Vagina (tissue), 2 donors: ENCODE measurements at regions not wholly inside any gene's neighbourhood (a gene's known extent, or its start where the extent isn't known, plus 50 kb on each side); places are given as distances from the start of the nearest gene placed in this dataset.

Experiments
- DNase-seq, 2 donors: peaks; one replicate each; pipeline ENCODE4 v3.0.0-alpha.2; 2017; ENCODE audit errors: extremely low spot score in 2 of 2
- H3K27ac ChIP-seq: fragments of 200-600 bp; sonication (generic); one replicate; pipeline ENCODE4 v1.5.1; 2019
- H3K27me3 ChIP-seq: fragments of 200-600 bp; sonication (generic); one replicate; pipeline ENCODE4 v1.5.1; 2019
- H3K36me3 ChIP-seq, 2 donors: fragments of 200-600 bp; sonication (generic); one replicate each; pipeline ENCODE4 v1.5.1; 2017 to 2019
- H3K4me1 ChIP-seq: fragments of 200-600 bp; sonication (generic); one replicate; pipeline ENCODE4 v1.5.1; 2019
- H3K4me3 ChIP-seq, 2 donors: fragments of 200-600 bp; sonication (generic); 1 replicate in 1 of 2; 2 replicates in 1 of 2; pipeline ENCODE4 v1.5.1; 2016 to 2019
- H3K9me3 ChIP-seq: fragments of 200-600 bp; sonication (generic); one replicate; pipeline ENCODE4 v1.5.1; 2019
- POLR2A ChIP-seq, 2 donors: fragments of 450-650 bp; IDR thresholded peaks; one replicate each; pipeline ENCODE4 v1.6.1; 2017; ENCODE audit warnings: antibody characterized with exemption in 2 of 2, mild to moderate bottlenecking in 2 of 2, moderate library complexity in 2 of 2
- POLR2AphosphoS5 ChIP-seq, 2 donors: sonication (generic); formaldehyde crosslinking; IDR thresholded peaks; one replicate each; pipeline ENCODE4 v1.9.0; 2017; ENCODE audit warnings: antibody characterized with exemption in 2 of 2, mild to moderate bottlenecking in 2 of 2, low read depth in 1 of 2; ENCODE audit not compliant: insufficient read depth in 1 of 2
- intact Hi-C: fragments of 100-400 bp; cut with DNase I; formaldehyde crosslinking; loops from one replicate; pipeline ENCODE4 v1.15.1; 2023
- TF ChIP-seq, protein P1 (sequence below), 3 experiments: fragments of 450-650 bp in 2 of 3; fragments of 200-600 bp in 1 of 3; sonication (generic) in 1 of 3; IDR thresholded peaks; one replicate each; pipeline ENCODE4 v1.5.1; 2017 to 2019; ENCODE audit warnings: antibody characterized with exemption in 3 of 3, mild to moderate bottlenecking in 2 of 3, moderate library complexity in 2 of 3

- DNase-seq, result no peak
- intact Hi-C loops, result no loop called here
- H3K4me3 ChIP-seq, result no peak overlapping the region
- H3K9me3 ChIP-seq, result no peaks in the 10 kb centered on the region
- no peaks in the 10 kb centered on the region for H3K4me1 ChIP-seq
- H3K27me3 ChIP-seq, result no peaks in the 10 kb centered on the region
- H3K27ac ChIP-seq, result no peak overlapping the region
- H3K36me3 ChIP-seq, result no peaks in the 10 kb centered on the region
- TF ChIP-seq, protein P1, sequence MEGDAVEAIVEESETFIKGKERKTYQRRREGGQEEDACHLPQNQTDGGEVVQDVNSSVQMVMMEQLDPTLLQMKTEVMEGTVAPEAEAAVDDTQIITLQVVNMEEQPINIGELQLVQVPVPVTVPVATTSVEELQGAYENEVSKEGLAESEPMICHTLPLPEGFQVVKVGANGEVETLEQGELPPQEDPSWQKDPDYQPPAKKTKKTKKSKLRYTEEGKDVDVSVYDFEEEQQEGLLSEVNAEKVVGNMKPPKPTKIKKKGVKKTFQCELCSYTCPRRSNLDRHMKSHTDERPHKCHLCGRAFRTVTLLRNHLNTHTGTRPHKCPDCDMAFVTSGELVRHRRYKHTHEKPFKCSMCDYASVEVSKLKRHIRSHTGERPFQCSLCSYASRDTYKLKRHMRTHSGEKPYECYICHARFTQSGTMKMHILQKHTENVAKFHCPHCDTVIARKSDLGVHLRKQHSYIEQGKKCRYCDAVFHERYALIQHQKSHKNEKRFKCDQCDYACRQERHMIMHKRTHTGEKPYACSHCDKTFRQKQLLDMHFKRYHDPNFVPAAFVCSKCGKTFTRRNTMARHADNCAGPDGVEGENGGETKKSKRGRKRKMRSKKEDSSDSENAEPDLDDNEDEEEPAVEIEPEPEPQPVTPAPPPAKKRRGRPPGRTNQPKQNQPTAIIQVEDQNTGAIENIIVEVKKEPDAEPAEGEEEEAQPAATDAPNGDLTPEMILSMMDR (IDR thresholded peaks at IDR 0.05), result no peak
- TF ChIP-seq POLR2A (IDR thresholded peaks at IDR 0.05) (no peak), POLR2AphosphoS5 (IDR thresholded peaks at IDR 0.05; ENCODE audit: insufficient read depth in 1 of 2, low read depth in 1 of 2) (no peak)
Measured at GRCh38 chr2:111632661-111633060, 251.3 kb downstream of the ANAPC1 start.

DNA sequence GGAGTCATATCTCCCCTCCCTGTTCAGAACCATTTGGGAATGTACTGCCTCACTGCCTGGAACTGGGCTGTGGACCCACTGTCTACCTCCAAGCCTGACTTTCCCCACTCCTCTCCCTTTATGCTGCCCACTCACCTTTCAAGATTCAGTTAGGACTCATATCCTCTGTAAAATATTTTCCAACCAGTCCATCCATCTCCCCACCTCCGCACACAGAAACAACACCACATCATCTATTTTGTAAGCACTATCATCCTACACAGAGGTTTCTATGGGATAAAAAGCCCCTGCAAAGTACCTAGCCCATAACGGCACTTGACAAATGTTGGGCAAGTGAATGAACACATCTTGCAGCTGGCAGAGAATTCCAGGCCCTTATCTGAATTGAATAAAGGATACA is 250.8 kb downstream of the ANAPC1 start:
- no peaks in the 10 kb centered on the region for H3K27me3 ChIP-seq
- no peaks in the 10 kb centered on the region for H3K9me3 ChIP-seq
- DNase-seq, result no peak
- H3K4me3 ChIP-seq, result no peak overlapping the region
- H3K27ac ChIP-seq, result no peak overlapping the region
- intact Hi-C loops, result no loop called here
- TF ChIP-seq POLR2A (IDR thresholded peaks at IDR 0.05) (no peak), POLR2AphosphoS5 (IDR thresholded peaks at IDR 0.05; ENCODE audit: insufficient read depth in 1 of 2, low read depth in 1 of 2) (no peak)
- TF ChIP-seq, protein P1 (IDR thresholded peaks at IDR 0.05), result no peak
- no peaks in the 10 kb centered on the region for H3K4me1 ChIP-seq
- no peaks in the 10 kb centered on the region for H3K36me3 ChIP-seq

DNA sequence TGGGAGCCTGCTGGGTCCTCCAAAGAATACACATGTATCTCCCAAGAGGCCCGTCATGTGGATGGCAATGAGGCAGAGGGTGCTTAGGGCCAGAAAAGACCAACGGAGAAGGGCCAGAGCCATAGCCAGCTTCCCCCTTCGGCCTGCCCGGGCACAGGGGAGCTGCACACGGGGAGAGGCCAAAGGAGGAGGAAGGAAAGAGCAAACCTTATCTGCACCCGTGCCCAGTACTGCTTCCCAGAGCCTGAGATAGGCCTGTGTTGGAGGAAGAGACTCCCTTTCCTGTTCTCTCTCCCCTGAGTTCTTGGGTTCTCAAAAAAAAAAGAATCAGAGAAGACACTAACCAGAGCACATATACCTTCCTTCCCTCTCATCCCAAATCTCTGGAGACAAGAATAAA is 250.3 kb downstream of the ANAPC1 start:
- Histone ChIP-seq H3K27ac (no peak overlapping the region), H3K27me3 (no peaks in the 10 kb centered on the region), H3K4me3 (no peak overlapping the region), H3K36me3 (no peaks in the 10 kb centered on the region), H3K9me3 (no peaks in the 10 kb centered on the region), H3K4me1 (no peaks in the 10 kb centered on the region)
- TF ChIP-seq, protein P1 (IDR thresholded peaks at IDR 0.05), result no peak
- TF ChIP-seq POLR2A (IDR thresholded peaks at IDR 0.05) (no peak), POLR2AphosphoS5 (IDR thresholded peaks at IDR 0.05; ENCODE audit: insufficient read depth in 1 of 2, low read depth in 1 of 2) (no peak)
- no peak for DNase-seq
- intact Hi-C loops, result no loop called here

GRCh38 chr2:111634050-111634794 is 249.8 kb downstream of the ANAPC1 start:
- Histone ChIP-seq H3K4me3 (no peak overlapping the region), H3K9me3 (no peaks in the 10 kb centered on the region), H3K4me1 (no peaks in the 10 kb centered on the region), H3K36me3 (no peaks in the 10 kb centered on the region), H3K27me3 (no peaks in the 10 kb centered on the region), H3K27ac (no peak overlapping the region)
- intact Hi-C loops, result no loop called here
- TF ChIP-seq POLR2A (IDR thresholded peaks at IDR 0.05) (no peak), POLR2AphosphoS5 (IDR thresholded peaks at IDR 0.05; ENCODE audit: insufficient read depth in 1 of 2, low read depth in 1 of 2) (no peak)
- TF ChIP-seq, protein P1 (IDR thresholded peaks at IDR 0.05), result no peak
- no peak for DNase-seq

- no peaks in the 10 kb centered on the region for H3K36me3 ChIP-seq
- intact Hi-C loops, result no loop called here
- no peak overlapping the region for H3K4me3 ChIP-seq
- no peak overlapping the region for H3K27ac ChIP-seq
- no peak for DNase-seq
- no peak for TF ChIP-seq POLR2AphosphoS5 (IDR thresholded peaks at IDR 0.05; ENCODE audit: insufficient read depth in 1 of 2, low read depth in 1 of 2)
- no peak for TF ChIP-seq POLR2A (IDR thresholded peaks at IDR 0.05)
- TF ChIP-seq, protein P1 (IDR thresholded peaks at IDR 0.05), result no peak
- no peaks in the 10 kb centered on the region for H3K27me3 ChIP-seq
- no peaks in the 10 kb centered on the region for H3K4me1 ChIP-seq
- H3K9me3 ChIP-seq, result no peaks in the 10 kb centered on the region
Measured at GRCh38 chr2:111634995-111635538, 248.9 kb downstream of the ANAPC1 start.
